NB4 (cell line): ENCODE measurements at regions not wholly inside any gene's neighbourhood (a gene's known extent, or its start where the extent isn't known, plus 50 kb on each side); places are given as distances from the start of the nearest gene placed in this dataset.

Experiments used
- CTCF ChIP-seq: IDR thresholded peaks from one replicate; pipeline ENCODE4 v1.5.1; 2012; ENCODE audit warnings: low read depth, low read length
- MAX ChIP-seq: IDR thresholded peaks from 2 replicates; pipeline ENCODE4 v1.6.1; 2011; ENCODE audit warnings: low read depth, low read length
- POLR2A ChIP-seq: IDR thresholded peaks from 2 replicates; pipeline ENCODE4 v1.6.1; 2011; ENCODE audit warnings: mild to moderate bottlenecking; ENCODE audit not compliant: insufficient read length; ENCODE audit errors: extremely low read depth

GRCh38 chr4:104099141-104099540 lies 379.4 kb upstream of the TACR3 start:
- no peak for TF ChIP-seq CTCF
- TF ChIP-seq POLR2A: no peak
- no peak for TF ChIP-seq MAX
